ENCODE measurements at regions not wholly inside any gene's neighbourhood (a gene's known extent, or its start where the extent isn't known, plus 50 kb on each side); places are given as distances from the start of the nearest gene placed in this dataset.

- Histone ChIP-seq H3K27ac (no peak overlapping the region), H3K27me3 (no peaks in the 10 kb centered on the region), H3K4me2 (no peak overlapping the region), H3K36me3 (no peaks in the 10 kb centered on the region), H2AFZ (replicated peaks) (peak overlapping the region; percentile 79), H3K9me3 (ENCODE audit: low read depth) (no peaks in the 10 kb centered on the region), H3K4me3 (no peak overlapping the region), H3K9ac (no peak overlapping the region), H4K20me1 (ENCODE audit: low read depth) (no peaks in the 10 kb centered on the region), H3K79me2 (ENCODE audit: low read depth) (no peaks in the 10 kb centered on the region), H3F3A (ENCODE audit: low read depth) (no peaks in the 10 kb centered on the region), H3K4me1 (peaks cover 9% of the 10 kb centered on the region)
- Mint-ChIP-seq H3K4me3 (no peak overlapping the region), H3K4me1 (peaks cover 41% of the 10 kb centered on the region), H3K27ac (peak overlapping the region; percentile 81), H3K36me3 (no peaks in the 10 kb centered on the region), H3K9me3 (no peaks in the 10 kb centered on the region), H3K27me3 (ENCODE audit: insufficient read depth, low read depth) (peaks cover 3% of the 10 kb centered on the region)
- no peak for DNase-seq (ENCODE audit: low spot score)
- no peak for TF ChIP-seq CTCF (IDR thresholded peaks at IDR 0.05)
- no peak for TF ChIP-seq EZH2phosphoT487 (IDR thresholded peaks at IDR 0.05)
- TF ChIP-seq EZH2 (IDR thresholded peaks at IDR 0.05) = no peak
Measured at GRCh38 chr10:6737758-6738111, 157.7 kb upstream of the PRKCQ start.

DNA sequence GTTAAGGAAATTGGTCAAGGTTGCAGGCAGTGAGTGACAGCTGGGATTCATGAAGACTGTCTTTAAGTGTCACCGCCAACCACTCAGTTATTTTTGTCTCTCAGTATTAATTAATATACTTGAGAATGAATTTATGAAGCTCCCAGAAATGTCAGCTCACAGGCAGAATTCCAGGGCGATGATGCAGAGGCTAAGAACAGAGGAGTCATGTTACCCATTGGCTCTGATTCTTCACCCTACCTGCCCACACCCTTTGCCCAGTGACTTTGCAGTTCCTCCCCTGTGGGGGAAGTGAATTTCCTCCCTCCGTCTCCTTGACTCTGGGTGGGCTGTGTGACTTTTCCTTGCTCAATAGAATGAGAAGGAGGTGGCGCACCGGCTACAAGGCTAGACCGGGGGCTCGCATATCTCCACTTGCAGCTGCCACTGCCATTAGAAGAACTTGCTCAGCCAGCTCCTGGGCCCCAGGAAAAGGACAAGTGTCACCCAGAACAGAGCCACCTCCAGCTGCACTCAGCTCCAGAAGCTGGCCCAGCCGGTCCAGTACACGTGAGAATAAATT is 157.1 kb upstream of the PRKCQ start:
- Histone ChIP-seq H3F3A (ENCODE audit: low read depth) (no peaks in the 10 kb centered on the region), H3K9me3 (ENCODE audit: low read depth) (no peaks in the 10 kb centered on the region), H2AFZ (replicated peaks) (no peak overlapping the region), H3K4me2 (no peak overlapping the region), H3K27ac (no peak overlapping the region), H3K4me1 (peaks cover 9% of the 10 kb centered on the region), H3K27me3 (no peaks in the 10 kb centered on the region), H4K20me1 (ENCODE audit: low read depth) (no peaks in the 10 kb centered on the region), H3K79me2 (ENCODE audit: low read depth) (no peaks in the 10 kb centered on the region), H3K36me3 (no peaks in the 10 kb centered on the region), H3K4me3 (no peak overlapping the region), H3K9ac (no peak overlapping the region)
- no peak overlapping the region for H3K27ac Mint-ChIP-seq
- DNase-seq (ENCODE audit: low spot score) = no peak
- peaks cover 41% of the 10 kb centered on the region for H3K4me1 Mint-ChIP-seq
- no peaks in the 10 kb centered on the region for H3K36me3 Mint-ChIP-seq
- peaks cover 3% of the 10 kb centered on the region for H3K27me3 Mint-ChIP-seq (ENCODE audit: insufficient read depth, low read depth)
- TF ChIP-seq EZH2phosphoT487 (IDR thresholded peaks at IDR 0.05) = no peak
- H3K4me3 Mint-ChIP-seq = no peak overlapping the region
- no peaks in the 10 kb centered on the region for H3K9me3 Mint-ChIP-seq

GRCh38 chr10:6734286-6734685 is 154.2 kb upstream of the PRKCQ start:
- no peaks in the 10 kb centered on the region for H3K27me3 ChIP-seq
- H3K9me3 ChIP-seq (ENCODE audit: low read depth) = no peaks in the 10 kb centered on the region
- H3K9ac ChIP-seq = no peak overlapping the region
- Mint-ChIP-seq H3K27me3 (ENCODE audit: insufficient read depth, low read depth) (peaks cover 3% of the 10 kb centered on the region), H3K36me3 (no peaks in the 10 kb centered on the region), H3K4me1 (peaks cover 36% of the 10 kb centered on the region), H3K27ac (no peak overlapping the region), H3K9me3 (no peaks in the 10 kb centered on the region), H3K4me3 (no peak overlapping the region)
- no peaks in the 10 kb centered on the region for H3F3A ChIP-seq (ENCODE audit: low read depth)
- H4K20me1 ChIP-seq (ENCODE audit: low read depth) = no peaks in the 10 kb centered on the region
- H3K4me2 ChIP-seq = no peak overlapping the region
- TF ChIP-seq EZH2phosphoT487 (IDR thresholded peaks at IDR 0.05) = no peak
- no peak for TF ChIP-seq CTCF (IDR thresholded peaks at IDR 0.05)
- no peak for TF ChIP-seq EZH2 (IDR thresholded peaks at IDR 0.05)
- H3K36me3 ChIP-seq = no peaks in the 10 kb centered on the region
- DNase-seq (ENCODE audit: low spot score) = no peak
- H3K27ac ChIP-seq = no peak overlapping the region
- H3K4me3 ChIP-seq = no peak overlapping the region
- H2AFZ ChIP-seq (replicated peaks) = no peak overlapping the region
- peaks cover 9% of the 10 kb centered on the region for H3K4me1 ChIP-seq
- no peaks in the 10 kb centered on the region for H3K79me2 ChIP-seq (ENCODE audit: low read depth)

- DNase-seq (ENCODE audit: low spot score) = no peak
- TF ChIP-seq CTCF (IDR thresholded peaks at IDR 0.05) (no peak), EZH2 (IDR thresholded peaks at IDR 0.05) (no peak), EZH2phosphoT487 (IDR thresholded peaks at IDR 0.05) (no peak)
- Histone ChIP-seq H3K79me2 (ENCODE audit: low read depth) (no peaks in the 10 kb centered on the region), H3K9me3 (ENCODE audit: low read depth) (no peaks in the 10 kb centered on the region), H3K36me3 (no peaks in the 10 kb centered on the region), H3K9ac (no peak overlapping the region), H4K20me1 (ENCODE audit: low read depth) (no peaks in the 10 kb centered on the region), H2AFZ (replicated peaks) (no peak overlapping the region), H3K4me3 (no peak overlapping the region), H3K27ac (no peak overlapping the region), H3K27me3 (no peaks in the 10 kb centered on the region), H3K4me1 (no peaks in the 10 kb centered on the region), H3K4me2 (no peak overlapping the region), H3F3A (ENCODE audit: low read depth) (no peaks in the 10 kb centered on the region)
- Mint-ChIP-seq H3K4me1 (peaks cover 7% of the 10 kb centered on the region), H3K27ac (no peak overlapping the region), H3K9me3 (no peaks in the 10 kb centered on the region), H3K4me3 (no peak overlapping the region), H3K36me3 (no peaks in the 10 kb centered on the region), H3K27me3 (ENCODE audit: insufficient read depth, low read depth) (peaks cover 3% of the 10 kb centered on the region)
Measured at GRCh38 chr10:6729861-6730344, 149.8 kb upstream of the PRKCQ start.

All from neural progenitor cell (in vitro differentiated cells).